D721Med (cell line): ENCODE measurements at regions not wholly inside any gene's neighbourhood (a gene's known extent, or its start where the extent isn't known, plus 50 kb on each side); places are given as distances from the start of the nearest gene placed in this dataset.

Experiments
- DNase-seq: peaks from one replicate; pipeline ENCODE4 v3.0.0; 2011; ENCODE audit warnings: low spot score; ENCODE audit not compliant: insufficient read length
- FAIRE-seq: peaks from 2 replicates; lab custom pipeline; 2011; peaks lifted over from hg19 to GRCh38; lab: Jason Lieb, UNC
- CTCF ChIP-seq: IDR thresholded peaks from 2 replicates; pipeline ENCODE4 v1.5.1; 2012; ENCODE audit warnings: mild to moderate bottlenecking, control low read depth; ENCODE audit not compliant: insufficient read depth; ENCODE audit errors: missing control alignments

GRCh38 chr12:108053512-108053911 is 75.6 kb upstream of the WSCD2 start:
- FAIRE-seq (no peak), DNase-seq (no peak)
- TF ChIP-seq CTCF: no peak

- FAIRE-seq (no peak), DNase-seq (no peak)
- TF ChIP-seq CTCF: no peak
These were observed 74.6 kb upstream of the WSCD2 start for GRCh38 chr12:108054496-108054895.

- TF ChIP-seq CTCF: no peak
- FAIRE-seq (no peak), DNase-seq (no peak)
These were observed 73.9 kb upstream of the WSCD2 start for GRCh38 chr12:108055141-108055540.

- no peak for DNase-seq
- no peak for TF ChIP-seq CTCF
- no peak for FAIRE-seq
These were observed 69.0 kb upstream of the WSCD2 start for GRCh38 chr12:108060067-108060466.

GRCh38 chr12:108060903-108061302 is 68.2 kb upstream of the WSCD2 start:
- no peak for TF ChIP-seq CTCF
- DNase-seq (no peak), FAIRE-seq (no peak)

- FAIRE-seq (peak; percentile 11), DNase-seq (no peak)
- TF ChIP-seq CTCF: peak; percentile 67
These were observed 65.9 kb upstream of the WSCD2 start for GRCh38 chr12:108063192-108063591.

GRCh38 chr12:108065069-108065468 is 64.0 kb upstream of the WSCD2 start:
- TF ChIP-seq CTCF: no peak
- no peak for FAIRE-seq
- no peak for DNase-seq
